ENCODE measurements at regions not wholly inside any gene's neighbourhood (a gene's known extent, or its start where the extent isn't known, plus 50 kb on each side); places are given as distances from the start of the nearest gene placed in this dataset.

DNA sequence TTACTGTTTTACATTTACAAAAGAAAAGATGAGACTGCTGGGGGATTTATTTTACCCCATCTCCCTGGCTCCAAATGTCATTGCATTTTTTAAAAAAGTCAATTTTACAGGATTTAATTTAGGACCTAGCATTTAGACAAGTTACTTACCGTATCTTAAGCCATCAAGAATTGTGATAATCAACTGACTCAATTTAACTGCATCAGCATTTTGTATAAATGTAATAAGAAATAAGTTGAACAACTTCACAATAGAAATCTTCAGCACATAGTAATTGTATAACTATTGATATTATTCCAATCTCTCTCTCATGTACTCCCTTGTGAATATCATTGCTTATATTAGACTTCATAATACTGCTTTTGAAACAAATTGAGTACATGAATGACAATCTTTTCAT lies 907.5 kb upstream of the SLC10A2 start:
- DNase-seq, result no peak

- no peak for DNase-seq
Observed at GRCh38 chr13:103969520-103970050, 903.4 kb upstream of the SLC10A2 start.

GRCh38 chr13:103965506-103966243 lies 899.5 kb upstream of the SLC10A2 start:
- DNase-seq, result no peak

GRCh38 chr13:103961784-103962183 lies 895.6 kb upstream of the SLC10A2 start:
- DNase-seq, result no peak

- no peak for DNase-seq
Observed at GRCh38 chr13:103961129-103961528, 894.9 kb upstream of the SLC10A2 start.

DNA sequence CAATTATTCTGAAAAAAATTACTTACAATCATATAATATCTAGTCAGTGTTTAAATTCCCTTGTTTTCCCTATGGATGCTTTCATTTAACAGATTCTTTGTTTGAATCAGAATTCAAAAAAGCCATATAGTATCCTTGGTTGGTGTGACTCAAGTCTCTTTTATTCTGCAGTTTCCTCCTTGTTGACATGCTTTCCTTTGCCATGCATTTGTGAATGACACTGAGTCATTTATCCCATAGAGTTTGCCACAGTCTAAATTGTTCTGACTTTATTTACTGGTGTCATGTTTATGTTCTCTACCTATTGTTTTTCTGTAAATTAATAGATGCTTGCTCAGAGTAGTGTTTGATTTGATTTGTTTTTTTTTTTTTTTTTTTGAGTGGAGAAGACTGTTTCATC lies 893.8 kb upstream of the SLC10A2 start:
- DNase-seq, result no peak

DNA sequence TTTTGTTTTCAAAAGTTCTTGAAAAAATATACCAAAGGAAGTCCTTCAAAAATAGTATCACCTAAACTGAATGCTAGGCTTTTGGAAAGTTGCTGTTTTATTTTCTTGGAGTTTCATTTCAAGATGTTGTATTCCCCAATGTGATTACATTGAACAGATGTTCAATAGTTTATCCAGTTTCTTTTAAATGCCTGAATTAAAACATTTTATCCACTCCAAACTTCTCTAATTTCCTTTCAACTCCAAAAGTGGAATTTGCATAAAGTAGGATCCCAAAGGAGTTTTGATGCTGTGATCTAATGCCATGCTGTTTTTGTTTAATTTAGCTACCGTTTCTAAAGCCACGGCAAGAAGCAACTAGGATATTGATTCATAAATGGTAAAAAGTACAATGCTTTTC lies 892.5 kb upstream of the SLC10A2 start:
- no peak for DNase-seq

- DNase-seq, result no peak
Observed at GRCh38 chr13:103957939-103958338, 891.7 kb upstream of the SLC10A2 start.

GRCh38 chr13:103953859-103954258 lies 887.6 kb upstream of the SLC10A2 start:
- DNase-seq, result no peak

DNA sequence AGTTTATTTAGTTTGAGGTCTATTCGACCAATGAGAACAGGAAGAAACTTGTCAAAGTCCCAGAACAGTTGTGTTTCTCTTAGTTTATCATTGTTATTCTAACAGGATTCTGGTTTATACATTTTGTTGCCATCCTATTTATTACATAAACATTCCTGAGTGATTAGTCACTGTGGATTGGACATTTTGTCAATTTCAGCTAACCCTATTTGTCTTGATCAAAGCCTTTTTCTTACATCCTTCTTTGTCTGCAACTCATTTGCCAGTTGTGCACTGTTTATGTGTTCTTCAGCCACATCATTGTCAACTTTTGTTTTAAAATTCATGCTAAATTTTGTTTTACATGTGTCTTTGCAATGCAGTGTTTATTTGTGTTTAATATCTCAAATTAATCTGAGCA lies 886.0 kb upstream of the SLC10A2 start:
- no peak for DNase-seq

GRCh38 chr13:103948426-103948825 lies 882.2 kb upstream of the SLC10A2 start:
- DNase-seq, result no peak

DNA sequence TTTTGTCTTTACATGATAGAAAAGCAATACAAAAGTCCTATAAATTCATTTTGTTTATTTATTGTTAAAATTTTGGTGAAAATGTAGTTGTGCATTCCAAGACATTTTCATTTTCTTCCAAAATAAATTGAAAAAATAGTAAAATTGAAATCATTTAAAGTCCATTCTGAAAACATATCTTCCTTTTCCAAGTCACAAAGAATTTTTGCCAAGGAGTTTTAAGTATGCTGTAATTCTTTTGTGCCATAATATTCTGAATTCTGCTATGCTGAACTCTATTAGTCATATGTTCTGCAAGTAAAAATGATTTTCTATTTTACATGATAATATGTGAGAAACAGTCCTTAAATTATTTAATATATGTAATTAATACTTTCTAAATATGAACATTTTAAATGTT lies 879.6 kb upstream of the SLC10A2 start:
- peak; percentile 1 for DNase-seq

DNA sequence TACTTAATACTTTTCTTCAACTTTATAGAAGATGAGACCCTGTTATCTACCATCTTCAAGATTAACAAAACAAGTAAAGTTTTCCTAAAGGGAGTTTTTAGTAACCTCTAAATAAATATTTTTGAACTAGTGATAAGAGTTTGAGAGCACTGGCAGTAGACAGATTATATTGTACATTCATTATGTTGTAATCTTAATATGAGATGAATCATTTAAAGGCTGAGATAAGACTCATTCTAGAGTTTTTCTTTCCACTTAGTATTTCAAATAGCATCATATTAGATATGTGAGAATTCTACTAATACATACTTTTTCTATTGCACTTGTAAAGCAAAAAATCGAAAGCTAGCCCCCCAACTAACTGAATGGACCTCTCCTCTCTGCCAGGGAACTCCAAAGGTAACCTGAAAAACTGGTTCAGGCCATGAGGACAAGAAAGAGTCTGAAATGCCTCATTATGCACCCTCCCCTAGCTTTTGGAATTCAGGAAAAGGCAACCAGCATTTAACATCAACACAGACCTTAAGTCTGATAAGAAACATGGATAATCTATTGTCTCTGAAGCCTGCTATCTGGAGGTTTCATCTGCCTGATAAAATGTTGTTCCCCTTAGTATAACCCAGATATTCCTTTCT lies 875.4 kb upstream of the SLC10A2 start:
- no peak for DNase-seq

GRCh38 chr13:103935117-103935516 lies 868.9 kb upstream of the SLC10A2 start:
- DNase-seq, result no peak

DNA sequence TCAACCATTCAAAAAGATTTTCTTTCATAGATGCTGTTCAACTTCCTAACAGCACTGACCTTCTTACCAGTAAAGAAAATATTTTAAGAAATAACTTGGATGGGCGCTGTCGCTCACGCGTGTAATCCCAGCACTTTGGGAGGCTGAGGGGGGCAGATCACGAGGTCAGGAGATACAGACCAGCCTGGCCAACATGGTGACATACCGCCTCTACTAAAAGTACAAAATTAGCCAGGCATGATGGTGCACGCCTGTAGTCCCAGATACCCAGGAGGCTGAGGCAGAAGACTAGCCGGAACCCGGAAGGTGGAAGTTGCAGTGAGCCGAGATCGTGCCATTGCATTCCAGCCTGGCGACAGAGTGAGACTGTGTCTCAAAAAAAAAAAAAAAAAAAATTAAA lies 865.7 kb upstream of the SLC10A2 start:
- DNase-seq, result no peak

DNA sequence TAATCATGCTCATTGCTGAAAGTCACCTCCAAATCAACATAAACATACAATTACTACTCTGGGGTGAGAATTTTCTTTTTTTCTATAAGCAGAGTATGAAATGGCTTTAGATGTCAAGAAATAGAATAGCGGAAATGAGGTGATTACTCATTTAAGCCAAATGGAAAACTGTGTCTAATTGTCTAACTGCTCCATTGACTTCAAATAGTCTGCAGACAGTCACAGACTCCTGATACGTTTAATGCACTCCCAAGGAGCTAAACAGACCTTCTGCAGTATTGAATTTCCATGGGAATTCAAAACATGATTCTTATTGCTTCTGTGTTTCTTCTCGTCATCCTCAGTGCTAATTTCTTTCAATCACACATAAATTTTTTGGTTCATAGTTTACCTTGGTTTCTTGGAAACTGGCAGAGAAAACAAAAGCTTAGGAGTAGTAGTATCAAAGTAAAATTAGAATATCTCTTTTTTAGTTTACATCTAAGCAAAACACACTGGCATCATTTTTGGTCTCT lies 865.2 kb upstream of the SLC10A2 start:
- no peak for DNase-seq

- DNase-seq, result no peak
Observed at GRCh38 chr13:103926118-103926517, 859.9 kb upstream of the SLC10A2 start.

- DNase-seq, result no peak
Observed at GRCh38 chr13:103908911-103909310, 842.7 kb upstream of the SLC10A2 start.

GRCh38 chr13:103908274-103908673 lies 842.1 kb upstream of the SLC10A2 start:
- no peak for DNase-seq

DNA sequence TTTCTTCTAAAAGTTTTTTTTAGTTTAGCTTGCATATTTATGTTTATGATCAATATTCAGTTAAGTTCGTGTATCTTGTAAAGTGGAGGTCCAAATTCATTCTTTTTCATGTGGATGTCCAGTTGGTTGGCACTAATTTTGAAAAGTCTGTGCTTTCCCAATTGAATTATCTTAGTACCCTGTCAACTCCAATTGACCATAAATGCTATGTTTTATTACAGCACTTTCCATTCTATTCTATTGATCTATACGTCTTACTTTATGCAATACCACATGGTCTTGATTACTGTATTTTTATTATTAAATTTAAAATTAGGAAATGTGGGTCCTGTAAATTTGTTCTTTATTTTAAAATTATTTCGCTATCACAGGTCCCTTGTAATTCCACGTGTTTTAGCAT lies 837.6 kb upstream of the SLC10A2 start:
- no peak for DNase-seq

GRCh38 chr13:103898481-103898880 lies 832.3 kb upstream of the SLC10A2 start:
- DNase-seq, result no peak

DNA sequence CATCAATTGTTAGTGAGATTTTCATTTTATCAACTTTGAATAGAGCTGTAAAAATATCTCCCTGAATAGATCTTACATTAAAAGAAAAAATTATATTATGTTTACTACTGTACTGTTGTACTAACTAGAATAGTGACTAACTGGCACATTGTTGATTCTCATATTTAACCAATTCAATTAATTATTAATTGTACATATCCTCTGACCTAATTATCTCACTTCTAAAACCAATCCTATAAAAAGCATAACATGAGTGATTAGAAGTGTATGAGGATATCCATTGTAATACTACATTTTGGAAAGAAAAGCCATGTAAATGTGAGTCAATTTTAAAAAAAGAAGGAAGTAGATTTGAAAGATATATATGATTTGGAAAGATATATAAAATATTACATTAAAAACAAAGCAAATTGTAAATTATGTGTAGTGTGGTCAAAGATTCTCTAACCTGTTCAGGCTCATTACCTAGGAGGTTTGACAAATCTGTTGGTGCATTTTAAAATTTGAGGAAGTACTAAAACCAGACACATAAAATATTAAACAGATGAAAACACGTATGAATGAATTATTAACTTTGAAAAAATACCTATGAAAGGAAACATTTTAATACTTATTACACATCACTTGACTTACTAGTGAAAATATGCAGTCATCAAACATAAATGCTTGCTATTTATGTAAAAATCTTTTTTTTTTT lies 829.8 kb upstream of the SLC10A2 start:
- DNase-seq, result no peak

DNA sequence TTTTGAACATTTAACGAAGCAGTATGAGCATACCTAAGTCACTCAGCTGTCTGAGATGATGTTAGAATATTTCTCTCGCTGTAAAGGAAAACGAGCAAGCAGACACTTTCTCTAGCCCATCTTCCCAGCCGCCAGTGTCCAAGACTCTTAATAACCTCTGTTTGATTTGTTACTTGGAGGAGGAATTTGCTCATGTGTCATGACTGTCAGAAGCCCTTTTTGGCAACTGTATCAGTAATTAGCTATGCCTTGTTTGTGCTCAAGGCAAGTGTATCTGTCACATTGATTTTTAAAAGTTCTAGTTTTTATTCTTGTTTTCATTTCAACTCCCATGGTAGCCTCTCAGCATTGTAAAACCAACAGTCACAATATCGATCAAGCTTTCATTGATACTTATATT lies 828.4 kb upstream of the SLC10A2 start:
- no peak for DNase-seq

Measured in fibroblast of skin of right biceps (primary cell).